HUES6 (cell line): ENCODE measurements at regions not wholly inside any gene's neighbourhood (a gene's known extent, or its start where the extent isn't known, plus 50 kb on each side); places are given as distances from the start of the nearest gene placed in this dataset.

ENCODE experiments used
- H3K27ac ChIP-seq: 2 replicates; pipeline ENCODE4 v1.7.0; 2013; ENCODE audit warnings: low read depth, mild to moderate bottlenecking, low read length, inconsistent platforms
- H3K27me3 ChIP-seq: 2 replicates; pipeline ENCODE4 v1.6.1; 2013; ENCODE audit warnings: low read length; ENCODE audit not compliant: control insufficient read depth, insufficient read depth
- H3K36me3 ChIP-seq: 2 replicates; pipeline ENCODE4 v1.6.1; 2013; ENCODE audit warnings: low read length; ENCODE audit not compliant: control insufficient read depth, insufficient read depth
- H3K4me1 ChIP-seq: 2 replicates; pipeline ENCODE4 v1.6.1; 2013; ENCODE audit warnings: low read length; ENCODE audit not compliant: control insufficient read depth, insufficient read depth
- H3K4me3 ChIP-seq: 2 replicates; pipeline ENCODE4 v1.5.1; 2013; ENCODE audit warnings: low read depth, low read length
- H3K9ac ChIP-seq: one replicate; pipeline ENCODE4 v1.6.1; 2013; ENCODE audit warnings: mild to moderate bottlenecking, low read length
- H3K9me3 ChIP-seq: 2 replicates; pipeline ENCODE4 v1.6.1; 2013; ENCODE audit warnings: low read depth, low read length; ENCODE audit not compliant: control insufficient read depth, insufficient read depth

DNA sequence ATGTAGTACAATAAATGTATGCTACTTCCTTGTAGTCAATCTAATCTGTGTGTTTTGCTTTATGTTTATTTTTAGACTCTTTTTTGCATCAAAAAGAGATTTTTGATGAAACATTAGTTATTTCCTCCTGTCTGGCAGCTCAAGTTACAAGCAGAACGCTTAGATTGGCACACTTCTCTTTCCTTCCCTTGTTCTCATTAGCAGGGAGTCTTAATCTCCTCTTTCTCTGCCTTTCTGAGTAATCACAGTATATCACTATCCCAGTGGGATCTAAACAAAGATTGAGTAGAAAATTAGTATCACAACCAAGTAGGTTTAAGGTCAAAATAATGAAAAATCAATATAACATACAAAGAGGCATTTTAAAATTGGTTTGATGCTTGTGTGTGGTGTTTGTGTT, 1192.6 kb downstream of the C4orf33 start:
- Histone ChIP-seq H3K4me3 (no peak overlapping the region), H3K36me3 (no peaks in the 10 kb centered on the region), H3K4me1 (no peaks in the 10 kb centered on the region), H3K27ac (no peak overlapping the region), H3K27me3 (no peaks in the 10 kb centered on the region), H3K9me3 (no peaks in the 10 kb centered on the region), H3K9ac (no peak overlapping the region)

DNA sequence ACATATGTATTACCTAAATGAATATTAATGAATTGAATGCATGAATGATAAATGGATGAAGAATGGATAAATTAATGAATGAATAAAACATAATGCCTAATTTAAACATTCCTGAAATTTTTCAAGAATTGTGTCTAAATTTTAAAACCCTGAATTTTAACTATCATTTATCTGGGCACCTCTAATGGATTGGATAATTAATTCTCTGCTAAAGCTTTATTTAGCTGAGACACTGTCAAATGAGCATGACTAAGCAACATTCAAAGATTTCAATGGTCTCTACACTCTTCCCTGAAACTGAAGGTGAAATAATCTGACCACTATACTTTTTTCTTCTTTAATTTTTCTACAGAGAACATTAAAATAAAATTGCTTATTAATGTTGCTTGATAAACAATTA, 1197.7 kb downstream of the C4orf33 start:
- no peaks in the 10 kb centered on the region for H3K36me3 ChIP-seq
- no peak overlapping the region for H3K27ac ChIP-seq
- no peaks in the 10 kb centered on the region for H3K4me1 ChIP-seq
- H3K4me3 ChIP-seq, result no peak overlapping the region
- H3K27me3 ChIP-seq, result no peaks in the 10 kb centered on the region
- H3K9me3 ChIP-seq, result no peaks in the 10 kb centered on the region
- no peak overlapping the region for H3K9ac ChIP-seq

DNA sequence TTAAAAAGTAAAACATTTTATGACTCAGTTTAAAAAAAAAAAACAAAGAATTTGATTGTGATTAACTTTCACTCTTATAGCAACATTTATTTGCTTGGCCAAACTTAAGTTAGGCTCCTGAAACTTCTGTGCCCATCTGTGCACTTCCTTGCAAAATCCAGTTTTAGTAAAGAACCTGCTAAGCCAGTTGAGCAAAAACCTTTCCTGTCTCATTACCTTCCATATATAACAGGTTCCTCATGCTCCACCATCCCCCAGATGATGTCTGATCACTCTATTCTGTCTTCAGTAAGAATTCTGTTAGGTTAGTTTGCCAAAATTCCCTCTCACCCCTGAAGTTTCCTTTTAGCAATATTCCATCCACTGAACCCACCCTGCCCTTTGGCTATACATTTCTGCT, 1200.5 kb downstream of the C4orf33 start:
- Histone ChIP-seq H3K36me3 (no peaks in the 10 kb centered on the region), H3K4me1 (no peaks in the 10 kb centered on the region), H3K27me3 (no peaks in the 10 kb centered on the region), H3K9ac (no peak overlapping the region), H3K4me3 (no peak overlapping the region), H3K9me3 (0 out of 2 replicates have a peak, but pooled peaks cover 4% of the 10 kb centered on the region), H3K27ac (no peak overlapping the region)

DNA sequence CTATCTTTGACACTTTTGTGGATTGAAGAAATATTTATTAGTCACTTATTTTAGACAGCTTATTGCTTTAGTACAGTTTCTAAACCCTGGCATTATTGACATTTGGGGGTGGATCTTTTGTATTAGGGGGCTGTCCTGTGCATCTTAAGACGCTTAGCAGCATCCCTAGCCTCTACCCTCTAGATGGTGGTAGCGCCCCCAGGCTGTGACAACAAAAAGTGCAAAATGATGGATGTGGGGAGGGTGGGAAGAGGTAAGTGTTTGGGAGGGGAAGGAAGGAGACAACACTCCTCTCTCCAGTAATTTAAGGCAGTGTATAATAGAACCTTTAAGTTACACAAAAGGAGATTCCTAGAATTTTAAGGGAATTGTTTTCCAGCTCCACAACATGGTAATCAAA, 1210.6 kb downstream of the C4orf33 start:
- Histone ChIP-seq H3K9me3 (0 out of 2 replicates have a peak, but pooled peaks cover 4% of the 10 kb centered on the region), H3K27ac (no peak overlapping the region), H3K4me3 (no peak overlapping the region), H3K9ac (no peak overlapping the region), H3K27me3 (no peaks in the 10 kb centered on the region), H3K36me3 (no peaks in the 10 kb centered on the region), H3K4me1 (no peaks in the 10 kb centered on the region; the same call in 1 of the 2 replicates)

DNA sequence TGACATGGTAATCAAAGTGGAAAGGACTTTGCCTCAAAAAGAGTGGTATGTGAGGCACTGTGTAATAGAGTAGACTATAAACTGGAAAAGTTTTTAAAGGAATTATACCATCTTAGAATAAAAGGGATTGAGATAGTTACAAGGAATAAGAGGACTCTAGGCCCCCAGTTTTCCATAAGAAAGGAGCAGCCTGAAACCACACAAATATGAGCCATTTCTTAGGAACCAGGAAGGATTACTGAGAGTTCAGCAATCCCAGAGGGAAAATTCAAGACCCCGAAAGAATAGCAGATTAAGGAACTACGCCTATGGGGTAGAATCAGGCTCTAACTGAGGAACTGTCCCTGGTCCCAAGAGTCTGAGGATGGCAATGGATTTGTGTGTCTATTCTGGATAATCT, 1213.3 kb downstream of the C4orf33 start:
- Histone ChIP-seq H3K4me3 (no peak overlapping the region), H3K27me3 (no peaks in the 10 kb centered on the region), H3K4me1 (no peaks in the 10 kb centered on the region; the same call in 1 of the 2 replicates), H3K9me3 (0 out of 2 replicates have a peak, but pooled peaks cover 3% of the 10 kb centered on the region), H3K27ac (no peak overlapping the region), H3K9ac (no peak overlapping the region), H3K36me3 (no peaks in the 10 kb centered on the region)

DNA sequence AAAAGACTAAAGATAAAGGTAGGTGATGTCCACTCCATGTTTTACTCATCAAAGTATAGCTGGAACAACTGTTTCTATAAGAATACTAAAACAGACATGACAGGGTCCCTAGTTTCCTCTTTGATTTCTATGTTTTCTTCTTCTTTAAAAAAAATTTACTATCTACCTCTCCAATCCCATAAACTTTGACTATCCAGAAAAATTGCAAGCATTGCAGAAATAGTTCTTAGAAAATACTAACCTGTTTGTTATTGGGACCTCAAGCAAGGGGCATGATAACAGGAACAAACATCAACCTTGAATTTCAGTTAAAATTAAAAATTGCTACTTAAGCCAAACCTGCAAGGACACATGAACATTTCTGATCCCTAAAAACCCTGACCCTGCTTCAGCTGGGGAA, 1226.5 kb downstream of the C4orf33 start:
- Histone ChIP-seq H3K9me3 (no peaks in the 10 kb centered on the region), H3K27ac (no peak overlapping the region), H3K27me3 (no peaks in the 10 kb centered on the region), H3K4me3 (no peak overlapping the region), H3K4me1 (no peaks in the 10 kb centered on the region), H3K36me3 (no peaks in the 10 kb centered on the region), H3K9ac (no peak overlapping the region)

DNA sequence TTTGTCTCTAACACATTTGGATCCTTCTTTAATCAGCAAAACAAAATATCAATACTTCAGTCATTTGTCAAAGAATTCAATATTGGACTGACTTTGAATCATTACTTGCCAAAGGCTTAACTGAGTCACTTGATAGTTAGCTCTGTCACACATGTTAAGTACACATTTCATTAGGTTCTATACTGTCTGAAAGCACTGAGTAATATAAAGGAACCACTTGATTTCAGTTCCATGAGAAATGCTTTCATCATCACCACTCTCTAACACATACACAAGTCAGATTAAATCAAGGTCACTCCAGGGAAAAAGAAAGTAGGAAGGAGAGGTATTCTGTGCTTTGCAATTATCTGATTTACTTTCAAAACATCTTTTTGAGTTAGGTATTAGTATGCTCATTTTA, 1233.1 kb downstream of the C4orf33 start:
- H3K4me1 ChIP-seq, result peaks cover 9% of the 10 kb centered on the region; the same call in 1 of the 2 replicates
- H3K9ac ChIP-seq, result no peak overlapping the region
- H3K27ac ChIP-seq, result no peak overlapping the region
- no peaks in the 10 kb centered on the region for H3K9me3 ChIP-seq
- H3K4me3 ChIP-seq, result no peak overlapping the region
- H3K27me3 ChIP-seq, result no peaks in the 10 kb centered on the region
- H3K36me3 ChIP-seq, result no peaks in the 10 kb centered on the region

DNA sequence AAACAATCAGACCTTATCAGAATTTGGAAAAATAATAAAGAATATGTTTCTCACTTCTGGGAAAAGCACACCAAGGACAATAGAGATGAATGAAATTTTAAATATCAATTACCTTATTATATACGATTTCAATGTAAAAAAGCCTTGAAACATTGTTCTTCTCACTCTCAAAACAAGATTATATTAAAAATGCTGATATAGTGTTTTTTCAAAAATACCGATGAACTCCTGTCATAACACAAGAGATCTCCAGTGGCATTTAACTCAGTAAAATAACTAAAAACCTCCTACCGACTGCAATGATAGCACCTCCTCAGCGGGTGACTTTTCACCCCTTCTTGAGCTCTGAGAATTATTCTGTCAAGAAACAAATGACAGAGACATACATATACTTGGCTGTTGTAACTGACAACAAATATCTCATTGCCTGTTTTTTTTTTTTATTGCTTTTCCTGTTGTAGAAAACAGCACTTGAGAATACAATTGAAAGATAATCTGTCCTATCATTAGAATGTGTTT, 1237.3 kb downstream of the C4orf33 start:
- no peak overlapping the region for H3K9ac ChIP-seq
- peaks cover 11% of the 10 kb centered on the region; the same call in 1 of the 2 replicates for H3K4me1 ChIP-seq
- no peaks in the 10 kb centered on the region for H3K27me3 ChIP-seq
- no peaks in the 10 kb centered on the region for H3K9me3 ChIP-seq
- H3K27ac ChIP-seq, result no peak overlapping the region
- no peaks in the 10 kb centered on the region for H3K36me3 ChIP-seq
- no peak overlapping the region for H3K4me3 ChIP-seq

DNA sequence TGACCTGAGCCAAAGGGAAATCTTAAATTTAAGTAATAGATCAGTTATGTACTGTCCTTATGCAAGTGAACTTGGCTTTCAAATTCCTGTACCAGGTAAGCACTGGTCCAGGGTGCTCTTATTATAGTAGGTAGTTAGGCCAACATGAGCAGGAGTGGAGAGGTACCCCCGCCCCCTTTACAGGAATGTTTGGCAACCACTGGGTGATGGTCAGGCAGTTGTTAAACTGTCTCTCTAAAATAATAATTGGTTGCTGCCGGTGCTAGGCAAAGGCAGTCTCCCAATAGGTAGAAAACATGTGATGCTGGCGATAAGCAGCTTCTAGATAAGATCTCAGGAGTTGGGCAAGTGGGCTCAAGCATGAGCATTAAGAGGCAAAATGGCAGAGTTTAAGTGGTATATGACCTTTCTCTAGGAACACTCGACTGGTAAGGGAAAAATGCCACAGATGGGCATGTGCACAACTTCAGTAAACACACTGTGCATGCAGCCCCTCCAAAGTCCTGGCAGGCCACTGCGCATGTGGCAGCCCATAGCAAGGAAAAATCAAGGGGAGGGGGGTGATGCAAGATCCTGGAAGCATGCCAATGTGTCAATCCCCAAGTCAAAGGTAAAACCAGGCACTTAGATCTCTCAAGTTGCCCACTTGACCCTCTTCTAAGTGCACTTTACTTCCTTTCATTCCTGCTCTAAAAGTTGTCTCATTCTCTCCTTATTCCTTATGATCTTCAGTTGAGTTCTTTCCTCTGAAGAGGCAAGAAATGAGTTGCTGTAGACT, 1239.7 kb downstream of the C4orf33 start:
- no peaks in the 10 kb centered on the region for H3K27me3 ChIP-seq
- H3K9ac ChIP-seq, result no peak overlapping the region
- H3K9me3 ChIP-seq, result no peaks in the 10 kb centered on the region
- peaks cover 11% of the 10 kb centered on the region; the same call in 1 of the 2 replicates for H3K4me1 ChIP-seq
- H3K27ac ChIP-seq, result no peak overlapping the region
- no peak overlapping the region for H3K4me3 ChIP-seq
- no peaks in the 10 kb centered on the region for H3K36me3 ChIP-seq

DNA sequence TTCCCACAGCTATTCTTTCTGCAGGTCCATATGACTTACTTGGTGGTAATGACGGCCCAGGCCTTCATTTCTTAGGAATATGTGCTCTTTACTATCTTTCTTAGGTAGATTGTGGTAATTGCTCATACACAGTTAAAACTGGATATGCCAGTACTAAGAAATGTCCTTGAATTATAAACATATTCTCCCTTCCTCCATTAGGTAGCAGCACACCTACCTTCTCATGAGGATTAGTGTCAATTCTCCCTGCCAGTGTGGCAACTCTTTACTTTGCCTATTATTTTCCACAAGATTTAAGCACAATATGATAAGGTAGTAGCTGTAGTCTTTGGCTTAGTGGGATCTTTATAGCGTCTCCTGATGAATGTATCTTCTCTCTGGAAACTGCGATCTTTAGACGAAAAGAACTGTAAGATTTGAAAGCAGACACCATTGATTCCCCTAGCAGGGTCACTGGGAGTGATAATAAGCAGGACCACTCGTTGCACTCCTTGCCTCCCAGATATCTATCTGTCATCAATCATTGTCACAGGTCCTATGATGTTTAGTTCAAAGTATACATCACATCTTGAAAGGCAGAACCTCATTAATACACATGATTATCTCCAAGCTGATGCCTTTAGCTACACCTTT, 1240.7 kb downstream of the C4orf33 start:
- H3K9ac ChIP-seq, result no peak overlapping the region
- no peaks in the 10 kb centered on the region for H3K36me3 ChIP-seq
- H3K9me3 ChIP-seq, result no peaks in the 10 kb centered on the region
- H3K4me3 ChIP-seq, result no peak overlapping the region
- no peaks in the 10 kb centered on the region for H3K27me3 ChIP-seq
- no peak overlapping the region for H3K27ac ChIP-seq
- H3K4me1 ChIP-seq, result peaks cover 11% of the 10 kb centered on the region; the same call in 1 of the 2 replicates

DNA sequence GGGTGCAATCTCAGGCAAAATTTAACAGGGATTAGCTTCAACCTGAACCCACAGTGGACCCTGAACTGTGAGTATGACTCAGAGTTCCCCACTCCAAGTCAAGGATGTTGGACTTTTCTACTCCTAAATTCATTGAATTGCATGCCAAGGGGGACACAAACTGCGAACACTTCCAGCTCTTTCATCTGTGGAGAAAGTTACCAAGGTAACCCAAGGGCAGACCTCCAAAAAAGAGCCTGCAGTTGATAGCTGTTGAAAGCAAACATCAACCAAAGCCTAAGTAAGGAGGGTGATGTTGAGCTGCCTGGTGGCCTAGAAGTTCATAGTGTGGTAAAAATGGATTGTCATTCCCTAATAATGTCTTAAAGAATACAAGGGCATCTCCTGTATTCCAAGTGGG, 1242.9 kb downstream of the C4orf33 start:
- H3K27ac ChIP-seq, result no peak overlapping the region
- H3K4me3 ChIP-seq, result no peak overlapping the region
- H3K36me3 ChIP-seq, result no peaks in the 10 kb centered on the region
- no peak overlapping the region for H3K9ac ChIP-seq
- no peaks in the 10 kb centered on the region for H3K27me3 ChIP-seq
- H3K4me1 ChIP-seq, result peaks cover 4% of the 10 kb centered on the region; the same call in 1 of the 2 replicates
- H3K9me3 ChIP-seq, result no peaks in the 10 kb centered on the region
